ENCODE measurements at regions not wholly inside any gene's neighbourhood (a gene's known extent, or its start where the extent isn't known, plus 50 kb on each side); places are given as distances from the start of the nearest gene placed in this dataset.

GRCh38 chr4:42824278-42824977 lies 68.1 kb upstream of the GRXCR1 start:
- no peak for DNase-seq (ENCODE audit: low read depth, low spot score)
- H3K27ac Mint-ChIP-seq (ENCODE audit: unreplicated experiment): no peak overlapping the region
- H3K27me3 Mint-ChIP-seq (ENCODE audit: low read depth): no peaks in the 10 kb centered on the region
- no peak overlapping the region for H3K4me3 Mint-ChIP-seq
- no peaks in the 10 kb centered on the region for H3K9me3 Mint-ChIP-seq
- TF ChIP-seq CTCF (conservative IDR thresholded peaks at IDR 0.05): no peak
- no peaks in the 10 kb centered on the region for H3K4me1 Mint-ChIP-seq
- H3K36me3 Mint-ChIP-seq (ENCODE audit: low read depth): no peaks in the 10 kb centered on the region

GRCh38 chr4:42821230-42821629 lies 71.3 kb upstream of the GRXCR1 start:
- TF ChIP-seq CTCF (conservative IDR thresholded peaks at IDR 0.05): no peak
- no peak for DNase-seq (ENCODE audit: low read depth, low spot score)
- Mint-ChIP-seq H3K36me3 (ENCODE audit: low read depth) (no peaks in the 10 kb centered on the region), H3K27me3 (ENCODE audit: low read depth) (no peaks in the 10 kb centered on the region), H3K27ac (ENCODE audit: unreplicated experiment) (no peak overlapping the region), H3K9me3 (no peaks in the 10 kb centered on the region), H3K4me3 (no peak overlapping the region), H3K4me1 (no peaks in the 10 kb centered on the region)

- H3K27me3 Mint-ChIP-seq (ENCODE audit: low read depth): no peaks in the 10 kb centered on the region
These were observed 72.5 kb upstream of the GRXCR1 start for GRCh38 chr4:42819863-42820514.

GRCh38 chr4:42817913-42818312 lies 74.6 kb upstream of the GRXCR1 start:
- no peak overlapping the region for H3K4me3 Mint-ChIP-seq
- no peaks in the 10 kb centered on the region for H3K4me1 Mint-ChIP-seq
- no peak for DNase-seq (ENCODE audit: low read depth, low spot score)
- TF ChIP-seq CTCF (conservative IDR thresholded peaks at IDR 0.05): no peak
- no peaks in the 10 kb centered on the region for H3K36me3 Mint-ChIP-seq (ENCODE audit: low read depth)
- H3K27me3 Mint-ChIP-seq (ENCODE audit: low read depth): no peaks in the 10 kb centered on the region
- no peaks in the 10 kb centered on the region for H3K9me3 Mint-ChIP-seq
- no peak overlapping the region for H3K27ac Mint-ChIP-seq (ENCODE audit: unreplicated experiment)

More at GRCh38 chr4:42819863-42820514, 72.5 kb upstream of the GRXCR1 start:
- Mint-ChIP-seq H3K9me3 (no peaks in the 10 kb centered on the region), H3K36me3 (ENCODE audit: low read depth) (no peaks in the 10 kb centered on the region), H3K4me3 (no peak overlapping the region), H3K27ac (ENCODE audit: unreplicated experiment) (no peak overlapping the region), H3K4me1 (no peaks in the 10 kb centered on the region)
- TF ChIP-seq CTCF (conservative IDR thresholded peaks at IDR 0.05): no peak
- no peak for DNase-seq (ENCODE audit: low read depth, low spot score)

- no peaks in the 10 kb centered on the region for H3K9me3 Mint-ChIP-seq
- no peaks in the 10 kb centered on the region for H3K36me3 Mint-ChIP-seq (ENCODE audit: low read depth)
- H3K27me3 Mint-ChIP-seq (ENCODE audit: low read depth): no peaks in the 10 kb centered on the region
- H3K27ac Mint-ChIP-seq (ENCODE audit: unreplicated experiment): no peak overlapping the region
- no peak for DNase-seq (ENCODE audit: low read depth, low spot score)
- H3K4me3 Mint-ChIP-seq: no peak overlapping the region
- no peak for TF ChIP-seq CTCF (conservative IDR thresholded peaks at IDR 0.05)
- H3K4me1 Mint-ChIP-seq: no peaks in the 10 kb centered on the region
These were observed 75.6 kb upstream of the GRXCR1 start for GRCh38 chr4:42816880-42817400.

Data from neural crest cell (in vitro differentiated cells).